ENCODE measurements at regions not wholly inside any gene's neighbourhood (a gene's known extent, or its start where the extent isn't known, plus 50 kb on each side); places are given as distances from the start of the nearest gene placed in this dataset.
"Not testable (repeated sequence)": the region's sequence is repeated elsewhere in the genome, so short reads cannot be mapped to it uniquely, and the experiment has no call there.

DNA sequence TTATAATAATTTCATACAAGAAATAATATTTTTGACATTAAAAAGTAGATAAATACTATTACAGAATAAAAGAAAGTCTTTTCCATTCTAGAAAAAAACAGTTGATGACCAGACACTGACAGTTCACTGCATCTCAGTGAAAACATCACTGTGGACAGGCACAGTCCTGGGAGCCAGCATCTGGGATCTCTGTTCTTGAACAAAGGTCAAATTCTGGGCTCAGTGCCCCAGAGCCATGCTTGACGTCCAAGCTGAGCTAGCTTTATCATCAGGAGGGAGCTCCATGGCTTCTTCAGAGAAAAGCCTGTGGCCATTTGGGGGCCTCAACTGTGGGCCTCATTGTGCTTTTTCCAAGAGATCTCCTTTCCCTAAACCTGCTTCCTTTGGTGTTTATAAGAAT, 86.1 kb upstream of the SRD5A2 start:
- Histone ChIP-seq H3K4me3 (ENCODE audit: low read length) (no peak overlapping the region), H3K27ac (ENCODE audit: low read length) (no peak overlapping the region), H3K36me3 (ENCODE audit: control insufficient read depth, insufficient read depth, low read length) (no peaks in the 10 kb centered on the region), H3K27me3 (ENCODE audit: control insufficient read depth, insufficient read depth, low read length) (no peaks in the 10 kb centered on the region), H3K9me3 (ENCODE audit: control insufficient read depth, low read depth, low read length) (no peaks in the 10 kb centered on the region), H3K4me1 (ENCODE audit: control insufficient read depth, insufficient read depth, low read length) (no peaks in the 10 kb centered on the region)
- no CpG with 5 or more reads among the region's 1 CpG for WGBS (ENCODE audit: insufficient coverage, low lambda C conversion rate)
- no peak for DNase-seq

- no peaks in the 10 kb centered on the region for H3K27me3 ChIP-seq (ENCODE audit: control insufficient read depth, insufficient read depth, low read length)
- no peaks in the 10 kb centered on the region for H3K4me1 ChIP-seq (ENCODE audit: control insufficient read depth, insufficient read depth, low read length)
- H3K9me3 ChIP-seq (ENCODE audit: control insufficient read depth, low read depth, low read length): no peaks in the 10 kb centered on the region
- H3K27ac ChIP-seq (ENCODE audit: low read length): no peak overlapping the region
- no CpG with 5 or more reads among the region's 2 CpGs for WGBS (ENCODE audit: insufficient coverage, low lambda C conversion rate)
- H3K4me3 ChIP-seq (ENCODE audit: low read length): no peak overlapping the region
- no peak for DNase-seq
- H3K36me3 ChIP-seq (ENCODE audit: control insufficient read depth, insufficient read depth, low read length): no peaks in the 10 kb centered on the region
These were observed 84.4 kb upstream of the SRD5A2 start for GRCh38 chr2:31664949-31665724.

GRCh38 chr2:31660812-31661335, 80.1 kb upstream of the SRD5A2 start:
- no peak overlapping the region for H3K27ac ChIP-seq (ENCODE audit: low read length)
- no peaks in the 10 kb centered on the region for H3K9me3 ChIP-seq (ENCODE audit: control insufficient read depth, low read depth, low read length)
- no CpG with 5 or more reads among the region's 2 CpGs for whole genome bisulfite sequencing (ENCODE audit: insufficient coverage, low lambda C conversion rate)
- no peaks in the 10 kb centered on the region for H3K27me3 ChIP-seq (ENCODE audit: control insufficient read depth, insufficient read depth, low read length)
- no peak overlapping the region for H3K4me3 ChIP-seq (ENCODE audit: low read length)
- H3K36me3 ChIP-seq (ENCODE audit: control insufficient read depth, insufficient read depth, low read length): no peaks in the 10 kb centered on the region
- DNase-seq: no peak
- no peaks in the 10 kb centered on the region for H3K4me1 ChIP-seq (ENCODE audit: control insufficient read depth, insufficient read depth, low read length)

DNA sequence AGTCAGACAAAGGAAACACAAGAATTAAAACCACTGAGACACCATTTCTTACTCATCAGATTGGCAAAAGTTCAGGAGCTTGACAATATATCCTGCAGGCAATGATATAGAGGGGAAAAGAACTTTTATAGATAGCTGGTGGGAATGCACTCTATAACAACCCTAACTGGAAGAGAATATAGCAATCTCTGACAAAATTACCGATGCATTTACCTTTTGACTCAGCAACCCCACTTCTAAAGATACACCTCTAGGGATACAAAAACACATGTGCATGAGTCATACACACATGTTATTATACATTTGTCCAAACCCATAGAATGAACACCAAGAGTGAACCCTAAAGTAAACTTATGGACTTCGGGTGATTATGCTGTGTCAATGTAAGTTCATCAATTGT, 79.4 kb upstream of the SRD5A2 start:
- 100% methylated on average over 1 of the region's 2 CpGs for WGBS (ENCODE audit: insufficient coverage, low lambda C conversion rate)
- no peak for DNase-seq
- no peaks in the 10 kb centered on the region for H3K4me1 ChIP-seq (ENCODE audit: control insufficient read depth, insufficient read depth, low read length)
- H3K27me3 ChIP-seq (ENCODE audit: control insufficient read depth, insufficient read depth, low read length): no peaks in the 10 kb centered on the region
- H3K4me3 ChIP-seq (ENCODE audit: low read length): no peak overlapping the region
- no peaks in the 10 kb centered on the region for H3K36me3 ChIP-seq (ENCODE audit: control insufficient read depth, insufficient read depth, low read length)
- H3K27ac ChIP-seq (ENCODE audit: low read length): no peak overlapping the region
- H3K9me3 ChIP-seq (ENCODE audit: control insufficient read depth, low read depth, low read length): no peaks in the 10 kb centered on the region

GRCh38 chr2:31654241-31654640, 73.5 kb upstream of the SRD5A2 start:
- no peak for DNase-seq
- Histone ChIP-seq H3K9me3 (ENCODE audit: control insufficient read depth, low read depth, low read length) (no peaks in the 10 kb centered on the region), H3K4me3 (ENCODE audit: low read length) (no peak overlapping the region), H3K36me3 (ENCODE audit: control insufficient read depth, insufficient read depth, low read length) (no peaks in the 10 kb centered on the region), H3K27me3 (ENCODE audit: control insufficient read depth, insufficient read depth, low read length) (no peaks in the 10 kb centered on the region), H3K4me1 (ENCODE audit: control insufficient read depth, insufficient read depth, low read length) (no peaks in the 10 kb centered on the region), H3K27ac (ENCODE audit: low read length) (no peak overlapping the region)
- no CpG with 5 or more reads among the region's 2 CpGs for WGBS (ENCODE audit: insufficient coverage, low lambda C conversion rate)

GRCh38 chr2:31651736-31652135, 71.0 kb upstream of the SRD5A2 start:
- no peaks in the 10 kb centered on the region for H3K36me3 ChIP-seq (ENCODE audit: control insufficient read depth, insufficient read depth, low read length)
- WGBS (ENCODE audit: insufficient coverage, low lambda C conversion rate): no CpG with 5 or more reads among the region's 6 CpGs
- no peak overlapping the region for H3K27ac ChIP-seq (ENCODE audit: low read length)
- DNase-seq: no peak
- no peak overlapping the region for H3K4me3 ChIP-seq (ENCODE audit: low read length)
- no peaks in the 10 kb centered on the region for H3K27me3 ChIP-seq (ENCODE audit: control insufficient read depth, insufficient read depth, low read length)
- H3K4me1 ChIP-seq (ENCODE audit: control insufficient read depth, insufficient read depth, low read length): no peaks in the 10 kb centered on the region
- no peaks in the 10 kb centered on the region for H3K9me3 ChIP-seq (ENCODE audit: control insufficient read depth, low read depth, low read length)

GRCh38 chr2:31651267-31651666, 70.5 kb upstream of the SRD5A2 start:
- H3K4me3 ChIP-seq (ENCODE audit: low read length): no peak overlapping the region
- WGBS (ENCODE audit: insufficient coverage, low lambda C conversion rate): no CpG with 5 or more reads among the region's 2 CpGs
- H3K27ac ChIP-seq (ENCODE audit: low read length): no peak overlapping the region
- H3K27me3 ChIP-seq (ENCODE audit: control insufficient read depth, insufficient read depth, low read length): no peaks in the 10 kb centered on the region
- no peak for DNase-seq
- no peaks in the 10 kb centered on the region for H3K36me3 ChIP-seq (ENCODE audit: control insufficient read depth, insufficient read depth, low read length)
- no peaks in the 10 kb centered on the region for H3K4me1 ChIP-seq (ENCODE audit: control insufficient read depth, insufficient read depth, low read length)
- no peaks in the 10 kb centered on the region for H3K9me3 ChIP-seq (ENCODE audit: control insufficient read depth, low read depth, low read length)

DNA sequence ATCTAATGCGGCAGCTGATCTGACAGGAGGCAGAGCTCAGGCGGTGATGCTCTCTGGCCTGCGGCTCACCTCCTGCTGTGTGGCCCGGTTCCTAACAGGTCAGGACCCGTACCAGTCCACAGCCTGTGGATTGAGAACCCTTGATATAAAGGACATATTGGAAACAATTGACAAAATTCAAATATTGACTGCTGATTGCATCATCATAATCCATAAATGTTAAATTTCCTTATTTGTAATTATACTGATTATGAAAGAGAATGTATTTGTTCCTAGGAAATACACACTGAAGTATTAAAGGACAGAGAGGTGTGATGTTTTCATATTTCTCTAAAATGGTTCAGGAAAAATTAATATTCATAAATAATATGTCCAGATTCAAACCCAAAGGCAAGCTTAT, 63.8 kb upstream of the SRD5A2 start:
- DNase-seq: no peak
- Histone ChIP-seq H3K27ac (ENCODE audit: low read length) (no peak overlapping the region), H3K9me3 (ENCODE audit: control insufficient read depth, low read depth, low read length) (no peaks in the 10 kb centered on the region), H3K4me1 (ENCODE audit: control insufficient read depth, insufficient read depth, low read length) (no peaks in the 10 kb centered on the region), H3K4me3 (ENCODE audit: low read length) (no peak overlapping the region), H3K36me3 (ENCODE audit: control insufficient read depth, insufficient read depth, low read length) (no peaks in the 10 kb centered on the region), H3K27me3 (ENCODE audit: control insufficient read depth, insufficient read depth, low read length) (peaks cover 2% of the 10 kb centered on the region)
- WGBS (ENCODE audit: insufficient coverage, low lambda C conversion rate): no CpG with 5 or more reads among the region's 5 CpGs

GRCh38 chr2:31642707-31643106, 62.0 kb upstream of the SRD5A2 start:
- H3K27ac ChIP-seq (ENCODE audit: low read length): no peak overlapping the region
- WGBS (ENCODE audit: insufficient coverage, low lambda C conversion rate): 83% methylated on average over 1 of the region's 1 CpG
- no peaks in the 10 kb centered on the region for H3K4me1 ChIP-seq (ENCODE audit: control insufficient read depth, insufficient read depth, low read length)
- H3K9me3 ChIP-seq (ENCODE audit: control insufficient read depth, low read depth, low read length): peaks cover 4% of the 10 kb centered on the region
- peaks cover 2% of the 10 kb centered on the region for H3K27me3 ChIP-seq (ENCODE audit: control insufficient read depth, insufficient read depth, low read length)
- no peaks in the 10 kb centered on the region for H3K36me3 ChIP-seq (ENCODE audit: control insufficient read depth, insufficient read depth, low read length)
- DNase-seq: no peak
- no peak overlapping the region for H3K4me3 ChIP-seq (ENCODE audit: low read length)

- DNase-seq; H3K36me3 ChIP-seq (ENCODE audit: control insufficient read depth, insufficient read depth, low read length); H3K27ac ChIP-seq (ENCODE audit: low read length); H3K27me3 ChIP-seq (ENCODE audit: control insufficient read depth, insufficient read depth, low read length); H3K9me3 ChIP-seq (ENCODE audit: control insufficient read depth, low read depth, low read length); H3K4me1 ChIP-seq (ENCODE audit: control insufficient read depth, insufficient read depth, low read length); H3K4me3 ChIP-seq (ENCODE audit: low read length): not testable (repeated sequence)
- 57% methylated on average over 1 of the region's 5 CpGs for WGBS (ENCODE audit: insufficient coverage, low lambda C conversion rate)
These were observed 51.5 kb upstream of the SRD5A2 start for GRCh38 chr2:31632201-31632600.

Measured in large intestine (tissue), 3 donors.